ENCODE measurements at regions not wholly inside any gene's neighbourhood (a gene's known extent, or its start where the extent isn't known, plus 50 kb on each side); places are given as distances from the start of the nearest gene placed in this dataset.

GRCh38 chr9:11966786-11967185 lies 726.4 kb upstream of the TYRP1 start:
- DNase-seq, result no peak

- no peak for DNase-seq
These were observed 724.6 kb upstream of the TYRP1 start for GRCh38 chr9:11968631-11969030.

- no peak for DNase-seq
These were observed 720.2 kb upstream of the TYRP1 start for GRCh38 chr9:11973011-11973410.

- DNase-seq, result no peak
These were observed 719.7 kb upstream of the TYRP1 start for GRCh38 chr9:11973511-11973910.

- no peak for DNase-seq
These were observed 700.3 kb upstream of the TYRP1 start for GRCh38 chr9:11992866-11993265.

- DNase-seq, result no peak
These were observed 678.7 kb upstream of the TYRP1 start for GRCh38 chr9:12014488-12014887.

GRCh38 chr9:12054235-12054634 lies 639.0 kb upstream of the TYRP1 start:
- no peak for DNase-seq

- DNase-seq, result no peak
These were observed 636.3 kb upstream of the TYRP1 start for GRCh38 chr9:12056874-12057273.

GRCh38 chr9:12060067-12060466 lies 633.1 kb upstream of the TYRP1 start:
- DNase-seq, result no peak

- no peak for DNase-seq
These were observed 632.4 kb upstream of the TYRP1 start for GRCh38 chr9:12060811-12061210.

- DNase-seq, result no peak
These were observed 628.1 kb upstream of the TYRP1 start for GRCh38 chr9:12065050-12065449.

- DNase-seq, result no peak
These were observed 627.5 kb upstream of the TYRP1 start for GRCh38 chr9:12065686-12066085.

- DNase-seq, result no peak
These were observed 626.6 kb upstream of the TYRP1 start for GRCh38 chr9:12066455-12067035.

- no peak for DNase-seq
These were observed 623.8 kb upstream of the TYRP1 start for GRCh38 chr9:12069366-12069765.

- no peak for DNase-seq
These were observed 607.8 kb upstream of the TYRP1 start for GRCh38 chr9:12085399-12085798.

- DNase-seq, result no peak
These were observed 601.2 kb upstream of the TYRP1 start for GRCh38 chr9:12091865-12092527.

- DNase-seq, result no peak
These were observed 599.1 kb upstream of the TYRP1 start for GRCh38 chr9:12094046-12094445.

- no peak for DNase-seq
These were observed 597.3 kb upstream of the TYRP1 start for GRCh38 chr9:12095931-12096330.

GRCh38 chr9:12133416-12133815 lies 559.8 kb upstream of the TYRP1 start:
- DNase-seq, result no peak

GRCh38 chr9:12141422-12141821 lies 551.8 kb upstream of the TYRP1 start:
- DNase-seq, result no peak

- DNase-seq, result no peak
These were observed 537.6 kb upstream of the TYRP1 start for GRCh38 chr9:12155401-12156134.

GRCh38 chr9:12162181-12162815 lies 530.9 kb upstream of the TYRP1 start:
- no peak for DNase-seq

- no peak for DNase-seq
These were observed 529.3 kb upstream of the TYRP1 start for GRCh38 chr9:12163723-12164458.

All from MV-4-11 (cell line).